OCI-LY7 (cell line): ENCODE measurements at regions not wholly inside any gene's neighbourhood (a gene's known extent, or its start where the extent isn't known, plus 50 kb on each side); places are given as distances from the start of the nearest gene placed in this dataset.

Experiments
- BruUV-seq: library from RNA; stranded (reverse); fragments of 400-500 nt; replicated peaks from 2 replicates; lab custom pipeline; 2021; lab: Mats Ljungman, UMichigan
- CTCF ChIA-PET: fragments of 300-600 bp; sonication (Branson Sonifier 250); formaldehyde crosslinking; loops from one replicate; lab custom pipeline; 2022; ENCODE audit warnings: antibody characterized with exemption; ENCODE audit not compliant: unreplicated experiment; lab: Charles Lee
- POLR2A ChIA-PET: fragments of 300-600 bp; sonication (Branson Sonifier 250); formaldehyde crosslinking; loops from one replicate; lab custom pipeline; 2022; ENCODE audit warnings: antibody characterized with exemption; lab: Charles Lee
- DNase-seq: peaks from one replicate; pipeline ENCODE4 v3.0.0-alpha.2; 2015; ENCODE audit warnings: low spot score
- H2AFZ ChIP-seq: fragments of 200-600 bp; sonication (generic), shearing (Covaris generic); 2 replicates; pipeline ENCODE4 v1.6.1; 2014; ENCODE audit warnings: mild to moderate bottlenecking, antibody characterized with exemption, low read length, moderate library complexity
- H3K27ac ChIP-seq: fragments of 200-600 bp; sonication (generic); 2 replicates; pipeline ENCODE4 v1.5.1; 2014; ENCODE audit warnings: mixed run types, low read depth, mild to moderate bottlenecking, moderate library complexity, low read length, inconsistent platforms; ENCODE audit not compliant: poor library complexity, severe bottlenecking
- H3K36me3 ChIP-seq: fragments of 200-600 bp; sonication (generic); 2 replicates; pipeline ENCODE4 v1.6.1; 2014; ENCODE audit warnings: mild to moderate bottlenecking, antibody characterized with exemption, low read length, moderate library complexity, mixed read lengths; ENCODE audit not compliant: insufficient read depth
- H3K4me1 ChIP-seq: fragments of 200-600 bp; sonication (generic); 2 replicates; pipeline ENCODE4 v1.5.1; 2014; ENCODE audit warnings: mild to moderate bottlenecking, low read length; ENCODE audit not compliant: insufficient read depth, poor library complexity, severe bottlenecking
- H3K4me2 ChIP-seq: fragments of 200-600 bp; sonication (generic); 2 replicates; pipeline ENCODE4 v1.6.1; 2014; ENCODE audit warnings: mild to moderate bottlenecking, low read length
- H3K4me3 ChIP-seq: fragments of 200-600 bp; sonication (generic); 2 replicates; pipeline ENCODE4 v1.5.1; 2014; ENCODE audit warnings: mild to moderate bottlenecking, low read depth, low read length; ENCODE audit not compliant: poor library complexity, severe bottlenecking
- H3K79me2 ChIP-seq: fragments of 200-600 bp; sonication (generic); 2 replicates; pipeline ENCODE4 v1.6.1; 2016; ENCODE audit warnings: low read depth, mild to moderate bottlenecking, low read length, moderate library complexity, mixed read lengths; ENCODE audit not compliant: insufficient read depth
- H3K9me2 ChIP-seq: fragments of 200-600 bp; sonication (generic); 2 replicates; pipeline ENCODE4 v1.6.1; 2016; ENCODE audit warnings: mild to moderate bottlenecking, low read length, mixed read lengths; ENCODE audit not compliant: insufficient read depth
- H3K9me3 ChIP-seq: fragments of 200-600 bp; sonication (generic); 2 replicates; pipeline ENCODE4 v1.6.1; 2014; ENCODE audit warnings: mild to moderate bottlenecking, mixed run types, low read length, mixed read lengths
- H4K20me1 ChIP-seq: fragments of 200-600 bp; sonication (generic); 2 replicates; pipeline ENCODE4 v1.6.1; 2014; ENCODE audit warnings: mild to moderate bottlenecking, antibody characterized with exemption, low read length, moderate library complexity, mixed read lengths; ENCODE audit not compliant: insufficient read depth
- EZH2phosphoT487 ChIP-seq: fragments of 200-600 bp; sonication (generic); IDR thresholded peaks from 2 replicates; pipeline ENCODE4 v1.6.1; 2018; ENCODE audit warnings: low read depth, borderline replicate concordance, mild to moderate bottlenecking, mixed run types, antibody characterized with exemption, low read length, moderate library complexity, mixed read lengths
- intact Hi-C: fragments of 100-400 bp; cut with micrococcal nuclease; formaldehyde crosslinking; loops from one replicate; pipeline ENCODE4 v1.10.0; 2022; ENCODE audit not compliant: unreplicated experiment
- TF ChIP-seq, protein P1 (sequence below): fragments of 200-600 bp; sonication (generic); conservative IDR thresholded peaks from 2 replicates; pipeline ENCODE4 v1.5.1; 2014; ENCODE audit warnings: mild to moderate bottlenecking, antibody characterized with exemption, low read length, moderate library complexity, mixed read lengths

DNA sequence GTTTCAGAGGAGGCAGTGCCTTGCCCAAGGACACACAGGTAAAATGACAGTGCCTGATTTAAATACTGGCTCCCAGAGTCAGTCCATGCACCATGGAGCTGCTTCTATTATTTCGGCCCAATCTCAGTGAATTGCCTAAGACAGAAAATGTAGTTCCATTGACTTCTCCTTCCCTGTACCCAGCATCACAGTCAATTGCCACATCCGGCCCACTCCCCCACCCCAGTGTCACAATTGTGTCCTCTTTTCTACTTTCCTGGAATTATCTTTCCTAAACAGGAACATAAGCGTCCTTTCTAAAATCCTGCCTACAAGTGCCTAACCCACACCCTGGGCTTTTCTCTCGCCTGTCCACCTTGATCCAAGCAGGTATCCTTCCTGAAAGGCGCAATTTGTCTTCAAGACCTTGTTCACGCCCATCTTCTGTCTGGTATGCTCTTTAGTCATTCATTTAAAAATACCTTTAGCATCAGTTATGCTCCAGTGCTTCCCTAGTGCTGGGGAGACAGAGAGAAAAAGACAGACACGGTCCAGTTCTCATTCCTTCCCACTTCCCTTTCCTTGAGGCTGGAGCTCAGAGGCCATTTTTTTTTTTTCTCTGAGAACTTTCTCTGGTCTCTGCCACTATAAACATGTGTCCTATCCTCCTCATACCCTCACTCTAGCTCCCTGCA lies 411.4 kb downstream of the LIG4 start:
- H4K20me1 ChIP-seq: no peaks in the 10 kb centered on the region
- H3K9me3 ChIP-seq: no peaks in the 10 kb centered on the region
- H3K36me3 ChIP-seq: no peaks in the 10 kb centered on the region
- ChIA-PET CTCF (no interaction called here), POLR2A (no interaction called here)
- H3K79me2 ChIP-seq: no peaks in the 10 kb centered on the region
- TF ChIP-seq, protein P1, sequence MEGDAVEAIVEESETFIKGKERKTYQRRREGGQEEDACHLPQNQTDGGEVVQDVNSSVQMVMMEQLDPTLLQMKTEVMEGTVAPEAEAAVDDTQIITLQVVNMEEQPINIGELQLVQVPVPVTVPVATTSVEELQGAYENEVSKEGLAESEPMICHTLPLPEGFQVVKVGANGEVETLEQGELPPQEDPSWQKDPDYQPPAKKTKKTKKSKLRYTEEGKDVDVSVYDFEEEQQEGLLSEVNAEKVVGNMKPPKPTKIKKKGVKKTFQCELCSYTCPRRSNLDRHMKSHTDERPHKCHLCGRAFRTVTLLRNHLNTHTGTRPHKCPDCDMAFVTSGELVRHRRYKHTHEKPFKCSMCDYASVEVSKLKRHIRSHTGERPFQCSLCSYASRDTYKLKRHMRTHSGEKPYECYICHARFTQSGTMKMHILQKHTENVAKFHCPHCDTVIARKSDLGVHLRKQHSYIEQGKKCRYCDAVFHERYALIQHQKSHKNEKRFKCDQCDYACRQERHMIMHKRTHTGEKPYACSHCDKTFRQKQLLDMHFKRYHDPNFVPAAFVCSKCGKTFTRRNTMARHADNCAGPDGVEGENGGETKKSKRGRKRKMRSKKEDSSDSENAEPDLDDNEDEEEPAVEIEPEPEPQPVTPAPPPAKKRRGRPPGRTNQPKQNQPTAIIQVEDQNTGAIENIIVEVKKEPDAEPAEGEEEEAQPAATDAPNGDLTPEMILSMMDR: no peak
- no peak for TF ChIP-seq EZH2phosphoT487
- no peak overlapping the region for H3K4me2 ChIP-seq
- no TSS peak for BruUV-seq
- H3K4me1 ChIP-seq: no peaks in the 10 kb centered on the region
- no peak for DNase-seq
- no peak overlapping the region for H3K27ac ChIP-seq
- H3K9me2 ChIP-seq: no peaks in the 10 kb centered on the region
- no peak overlapping the region for H2AFZ ChIP-seq
- intact Hi-C loops: no loop called here
- no peak overlapping the region for H3K4me3 ChIP-seq

DNA sequence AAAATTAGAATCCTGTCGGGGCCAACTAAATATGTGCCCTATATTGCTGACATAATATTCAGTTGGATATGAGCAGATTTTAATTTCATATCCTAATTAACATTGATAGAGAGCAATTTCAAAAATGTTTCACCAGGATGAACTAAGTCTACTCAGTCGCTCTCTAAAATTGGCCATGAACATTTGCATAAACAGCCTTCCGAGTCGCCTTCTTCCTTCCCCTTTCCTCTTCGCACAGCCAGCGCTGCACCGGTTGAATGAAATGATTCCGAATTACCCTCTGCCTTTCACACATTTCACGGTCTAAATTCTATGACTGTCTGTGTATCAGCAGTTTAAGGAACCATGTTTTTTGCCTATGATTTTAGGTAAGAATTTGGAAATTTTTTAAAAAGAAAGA lies 413.7 kb downstream of the LIG4 start:
- no TSS peak for BruUV-seq
- TF ChIP-seq, protein P1: no peak
- no peak for TF ChIP-seq EZH2phosphoT487

GRCh38 chr13:107799001-107799400 lies 416.3 kb downstream of the LIG4 start:
- no peaks in the 10 kb centered on the region for H4K20me1 ChIP-seq
- no peak for TF ChIP-seq EZH2phosphoT487
- TF ChIP-seq, protein P1: no peak
- H3K9me2 ChIP-seq: no peaks in the 10 kb centered on the region
- intact Hi-C loops: no loop called here
- DNase-seq: no peak
- CTCF ChIA-PET: no interaction called here
- no TSS peak for BruUV-seq
- H3K9me3 ChIP-seq: no peaks in the 10 kb centered on the region
- H3K79me2 ChIP-seq: no peaks in the 10 kb centered on the region
- H3K4me2 ChIP-seq: no peak overlapping the region
- no peak overlapping the region for H3K27ac ChIP-seq
- H3K36me3 ChIP-seq: no peaks in the 10 kb centered on the region
- H3K4me1 ChIP-seq: no peaks in the 10 kb centered on the region
- no peak overlapping the region for H2AFZ ChIP-seq
- POLR2A ChIA-PET: no interaction called here
- H3K4me3 ChIP-seq: no peak overlapping the region

More for the DNA sequence above, 413.7 kb downstream of the LIG4 start:
- Histone ChIP-seq H3K4me1 (no peaks in the 10 kb centered on the region), H3K9me3 (no peaks in the 10 kb centered on the region), H2AFZ (no peak overlapping the region), H3K4me2 (no peak overlapping the region), H3K36me3 (no peaks in the 10 kb centered on the region), H4K20me1 (no peaks in the 10 kb centered on the region), H3K27ac (no peak overlapping the region), H3K9me2 (no peaks in the 10 kb centered on the region), H3K79me2 (no peaks in the 10 kb centered on the region), H3K4me3 (no peak overlapping the region)
- intact Hi-C loops: no loop called here
- ChIA-PET CTCF (no interaction called here), POLR2A (no interaction called here)
- no peak for DNase-seq
